ENCODE measurements at regions not wholly inside any gene's neighbourhood (a gene's known extent, or its start where the extent isn't known, plus 50 kb on each side); places are given as distances from the start of the nearest gene placed in this dataset.
A peak's percentile ranks its signal among the peaks of the same experiment; 100 is the strongest.

DNA sequence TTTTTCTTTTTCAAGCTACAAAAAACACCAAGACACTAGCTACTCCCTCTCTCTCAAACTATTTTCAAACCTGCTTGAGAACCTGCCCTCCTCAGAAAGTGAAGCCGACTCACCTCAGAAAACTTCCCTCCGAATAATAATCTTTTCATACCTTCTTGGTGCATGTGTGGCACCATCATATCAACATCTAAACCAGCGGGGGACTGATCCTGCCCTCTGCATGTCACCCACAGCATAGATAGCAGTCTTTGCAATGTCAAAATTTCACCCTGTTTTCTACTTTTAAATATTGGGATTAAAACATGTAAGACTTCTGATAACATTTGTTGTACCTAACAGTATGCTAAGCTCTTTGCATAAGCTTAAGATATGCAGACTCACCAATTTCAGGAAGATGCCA, 1260.3 kb downstream of the PLA2G4A start:
- no peak for DNase-seq (ENCODE audit: insufficient read length, low spot score, missing footprints)
- Histone ChIP-seq H3K4me1 (ENCODE audit: insufficient read depth, low read length) (peaks cover 6% of the 10 kb centered on the region), H3K27ac (ENCODE audit: low read depth, low read length) (no peak overlapping the region), H3K79me2 (ENCODE audit: insufficient read depth, low read length) (no peaks in the 10 kb centered on the region), H3K4me2 (ENCODE audit: insufficient read depth, low read length) (no peak overlapping the region), H2AFZ (ENCODE audit: low read length) (peak overlapping the region; percentile 4), H3K9me3 (ENCODE audit: low read depth, low read length) (no peaks in the 10 kb centered on the region), H3K36me3 (ENCODE audit: insufficient read depth, low read length) (no peaks in the 10 kb centered on the region), H3K27me3 (ENCODE audit: insufficient read depth, low read length) (no peaks in the 10 kb centered on the region), H4K20me1 (ENCODE audit: insufficient read depth, low read length) (no peaks in the 10 kb centered on the region), H3K4me3 (ENCODE audit: insufficient read depth, low read length) (no peak overlapping the region)
- TF ChIP-seq, protein P1, sequence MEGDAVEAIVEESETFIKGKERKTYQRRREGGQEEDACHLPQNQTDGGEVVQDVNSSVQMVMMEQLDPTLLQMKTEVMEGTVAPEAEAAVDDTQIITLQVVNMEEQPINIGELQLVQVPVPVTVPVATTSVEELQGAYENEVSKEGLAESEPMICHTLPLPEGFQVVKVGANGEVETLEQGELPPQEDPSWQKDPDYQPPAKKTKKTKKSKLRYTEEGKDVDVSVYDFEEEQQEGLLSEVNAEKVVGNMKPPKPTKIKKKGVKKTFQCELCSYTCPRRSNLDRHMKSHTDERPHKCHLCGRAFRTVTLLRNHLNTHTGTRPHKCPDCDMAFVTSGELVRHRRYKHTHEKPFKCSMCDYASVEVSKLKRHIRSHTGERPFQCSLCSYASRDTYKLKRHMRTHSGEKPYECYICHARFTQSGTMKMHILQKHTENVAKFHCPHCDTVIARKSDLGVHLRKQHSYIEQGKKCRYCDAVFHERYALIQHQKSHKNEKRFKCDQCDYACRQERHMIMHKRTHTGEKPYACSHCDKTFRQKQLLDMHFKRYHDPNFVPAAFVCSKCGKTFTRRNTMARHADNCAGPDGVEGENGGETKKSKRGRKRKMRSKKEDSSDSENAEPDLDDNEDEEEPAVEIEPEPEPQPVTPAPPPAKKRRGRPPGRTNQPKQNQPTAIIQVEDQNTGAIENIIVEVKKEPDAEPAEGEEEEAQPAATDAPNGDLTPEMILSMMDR (IDR thresholded peaks at IDR 0.05; ENCODE audit: extremely low read depth, low read depth, low read length) = no peak

DNA sequence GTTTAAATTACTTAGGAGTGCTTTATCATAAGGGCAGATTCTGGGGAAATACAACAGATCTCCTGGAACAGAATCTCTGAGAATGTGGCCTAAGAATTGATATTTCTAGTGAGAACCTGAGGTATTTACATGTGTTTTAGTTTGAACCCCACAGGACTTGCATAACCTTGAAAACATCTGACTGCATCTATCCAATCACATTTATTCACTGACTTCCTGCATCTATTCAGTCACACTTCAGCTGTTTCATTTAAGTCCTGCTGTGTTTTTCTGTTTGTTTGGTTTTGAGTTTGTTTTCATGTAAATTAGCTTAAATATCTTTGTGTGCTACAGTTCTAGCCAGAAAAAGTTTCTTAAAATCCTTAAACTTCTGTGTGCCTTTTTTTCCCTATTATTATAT, 1260.7 kb downstream of the PLA2G4A start:
- TF ChIP-seq, protein P1 (IDR thresholded peaks at IDR 0.05; ENCODE audit: extremely low read depth, low read depth, low read length) = no peak
- Histone ChIP-seq H3K4me3 (ENCODE audit: insufficient read depth, low read length) (no peak overlapping the region), H3K79me2 (ENCODE audit: insufficient read depth, low read length) (no peaks in the 10 kb centered on the region), H3K27ac (ENCODE audit: low read depth, low read length) (no peak overlapping the region), H4K20me1 (ENCODE audit: insufficient read depth, low read length) (no peaks in the 10 kb centered on the region), H3K27me3 (ENCODE audit: insufficient read depth, low read length) (no peaks in the 10 kb centered on the region), H3K36me3 (ENCODE audit: insufficient read depth, low read length) (no peaks in the 10 kb centered on the region), H3K4me1 (ENCODE audit: insufficient read depth, low read length) (peaks cover 6% of the 10 kb centered on the region), H2AFZ (ENCODE audit: low read length) (peak overlapping the region; percentile 4), H3K4me2 (ENCODE audit: insufficient read depth, low read length) (no peak overlapping the region), H3K9me3 (ENCODE audit: low read depth, low read length) (no peaks in the 10 kb centered on the region)
- DNase-seq (ENCODE audit: insufficient read length, low spot score, missing footprints) = no peak

DNA sequence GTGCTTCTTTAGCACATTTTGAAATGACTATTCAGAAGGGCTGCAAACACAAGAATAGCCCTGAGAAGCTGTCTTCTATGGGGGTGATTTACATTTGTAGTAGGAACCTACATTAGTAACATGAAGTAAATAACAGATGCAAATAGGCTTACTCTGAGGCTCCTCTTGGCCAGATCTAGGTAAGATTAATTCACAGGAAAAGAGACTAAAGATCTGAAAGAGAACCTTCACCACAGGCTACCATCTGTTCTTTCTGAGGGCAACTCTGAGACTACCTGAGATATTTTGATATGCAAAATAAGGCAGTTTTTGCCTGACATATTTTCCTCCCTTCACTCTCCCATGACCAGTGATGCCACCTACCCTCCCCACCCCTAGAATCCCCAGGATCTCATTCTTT, 1267.8 kb downstream of the PLA2G4A start:
- H3K4me2 ChIP-seq (ENCODE audit: insufficient read depth, low read length) = no peak overlapping the region
- H4K20me1 ChIP-seq (ENCODE audit: insufficient read depth, low read length) = no peaks in the 10 kb centered on the region
- TF ChIP-seq, protein P1 (IDR thresholded peaks at IDR 0.05; ENCODE audit: extremely low read depth, low read depth, low read length) = no peak
- no peaks in the 10 kb centered on the region for H3K9me3 ChIP-seq (ENCODE audit: low read depth, low read length)
- no peaks in the 10 kb centered on the region for H3K79me2 ChIP-seq (ENCODE audit: insufficient read depth, low read length)
- no peak overlapping the region for H3K27ac ChIP-seq (ENCODE audit: low read depth, low read length)
- no peak for DNase-seq (ENCODE audit: insufficient read length, low spot score, missing footprints)
- no peak overlapping the region for H3K4me3 ChIP-seq (ENCODE audit: insufficient read depth, low read length)
- H3K4me1 ChIP-seq (ENCODE audit: insufficient read depth, low read length) = no peaks in the 10 kb centered on the region
- H2AFZ ChIP-seq (ENCODE audit: low read length) = no peak overlapping the region
- no peaks in the 10 kb centered on the region for H3K27me3 ChIP-seq (ENCODE audit: insufficient read depth, low read length)
- H3K36me3 ChIP-seq (ENCODE audit: insufficient read depth, low read length) = no peaks in the 10 kb centered on the region

DNA sequence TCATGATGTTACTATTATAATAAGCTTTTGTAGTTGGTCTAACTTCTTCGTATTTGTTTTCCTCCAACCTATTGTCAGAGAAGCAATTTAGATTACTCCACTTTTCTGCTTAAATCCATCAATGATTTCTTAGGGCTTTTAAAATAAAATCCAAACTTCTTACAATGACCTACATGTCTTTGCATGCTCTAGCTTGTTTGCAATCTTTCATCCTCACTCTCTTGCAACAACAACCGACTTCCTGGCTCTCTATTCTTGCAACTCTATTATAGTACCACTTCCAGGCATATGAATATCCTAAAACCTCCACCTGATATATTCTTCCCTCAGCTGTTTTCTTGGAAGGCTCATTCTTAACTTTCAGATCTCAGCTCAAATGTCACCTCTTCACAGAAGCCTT, 1288.7 kb downstream of the PLA2G4A start:
- Histone ChIP-seq H3K4me3 (ENCODE audit: insufficient read depth, low read length) (no peak overlapping the region), H2AFZ (ENCODE audit: low read length) (no peak overlapping the region), H3K4me1 (ENCODE audit: insufficient read depth, low read length) (no peaks in the 10 kb centered on the region), H3K79me2 (ENCODE audit: insufficient read depth, low read length) (no peaks in the 10 kb centered on the region), H4K20me1 (ENCODE audit: insufficient read depth, low read length) (no peaks in the 10 kb centered on the region), H3K36me3 (ENCODE audit: insufficient read depth, low read length) (no peaks in the 10 kb centered on the region), H3K4me2 (ENCODE audit: insufficient read depth, low read length) (no peak overlapping the region), H3K27me3 (ENCODE audit: insufficient read depth, low read length) (no peaks in the 10 kb centered on the region), H3K9me3 (ENCODE audit: low read depth, low read length) (no peaks in the 10 kb centered on the region), H3K27ac (ENCODE audit: low read depth, low read length) (no peak overlapping the region)
- no peak for DNase-seq (ENCODE audit: insufficient read length, low spot score, missing footprints)
- TF ChIP-seq, protein P1 (IDR thresholded peaks at IDR 0.05; ENCODE audit: extremely low read depth, low read depth, low read length) = no peak
